ENCODE measurements at regions not wholly inside any gene's neighbourhood (a gene's known extent, or its start where the extent isn't known, plus 50 kb on each side); places are given as distances from the start of the nearest gene placed in this dataset.

DNA sequence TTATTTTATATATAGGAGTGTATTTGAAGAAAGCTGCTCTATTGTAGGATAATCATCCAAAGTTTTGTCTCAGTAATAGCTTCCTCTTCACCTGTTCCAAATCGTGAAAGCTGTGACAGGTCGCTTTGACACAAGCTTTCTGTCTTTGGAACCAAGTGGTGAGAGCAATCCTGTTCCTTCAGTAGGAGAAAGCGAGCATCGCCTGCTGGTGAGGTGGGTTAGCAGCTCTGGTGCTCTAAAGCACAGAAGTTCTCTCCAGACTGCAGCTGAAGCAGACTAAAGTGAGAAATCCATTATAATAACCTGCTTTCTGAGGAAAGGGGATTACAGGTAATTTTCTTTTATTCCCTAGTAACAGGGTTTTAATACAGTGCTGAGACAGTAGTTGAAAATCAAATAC is 803.8 kb downstream of the ADGRL2 start:
- TF ChIP-seq, protein P1, sequence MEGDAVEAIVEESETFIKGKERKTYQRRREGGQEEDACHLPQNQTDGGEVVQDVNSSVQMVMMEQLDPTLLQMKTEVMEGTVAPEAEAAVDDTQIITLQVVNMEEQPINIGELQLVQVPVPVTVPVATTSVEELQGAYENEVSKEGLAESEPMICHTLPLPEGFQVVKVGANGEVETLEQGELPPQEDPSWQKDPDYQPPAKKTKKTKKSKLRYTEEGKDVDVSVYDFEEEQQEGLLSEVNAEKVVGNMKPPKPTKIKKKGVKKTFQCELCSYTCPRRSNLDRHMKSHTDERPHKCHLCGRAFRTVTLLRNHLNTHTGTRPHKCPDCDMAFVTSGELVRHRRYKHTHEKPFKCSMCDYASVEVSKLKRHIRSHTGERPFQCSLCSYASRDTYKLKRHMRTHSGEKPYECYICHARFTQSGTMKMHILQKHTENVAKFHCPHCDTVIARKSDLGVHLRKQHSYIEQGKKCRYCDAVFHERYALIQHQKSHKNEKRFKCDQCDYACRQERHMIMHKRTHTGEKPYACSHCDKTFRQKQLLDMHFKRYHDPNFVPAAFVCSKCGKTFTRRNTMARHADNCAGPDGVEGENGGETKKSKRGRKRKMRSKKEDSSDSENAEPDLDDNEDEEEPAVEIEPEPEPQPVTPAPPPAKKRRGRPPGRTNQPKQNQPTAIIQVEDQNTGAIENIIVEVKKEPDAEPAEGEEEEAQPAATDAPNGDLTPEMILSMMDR (IDR thresholded peaks at IDR 0.05) = no peak
- TF ChIP-seq POLR2A (IDR thresholded peaks at IDR 0.05) = no peak

Measured in adrenal gland (tissue), 5 donors.